OCI-LY7 (cell line): ENCODE measurements at regions not wholly inside any gene's neighbourhood (a gene's known extent, or its start where the extent isn't known, plus 50 kb on each side); places are given as distances from the start of the nearest gene placed in this dataset.

Experiments
- CTCF ChIP-seq: fragments of 200-600 bp; sonication (generic); conservative IDR thresholded peaks from 2 replicates; pipeline ENCODE4 v1.5.1; 2014; ENCODE audit warnings: mild to moderate bottlenecking, antibody characterized with exemption, low read length, moderate library complexity, mixed read lengths
- EZH2phosphoT487 ChIP-seq: fragments of 200-600 bp; sonication (generic); IDR thresholded peaks from 2 replicates; pipeline ENCODE4 v1.6.1; 2018; ENCODE audit warnings: low read depth, borderline replicate concordance, mild to moderate bottlenecking, mixed run types, antibody characterized with exemption, low read length, moderate library complexity, mixed read lengths

- TF ChIP-seq CTCF (no peak), EZH2phosphoT487 (no peak)
Observed at GRCh38 chr2:239625971-239626734, 225.3 kb upstream of the HDAC4 start.
